Gastrocnemius medialis (tissue), 4 donors: ENCODE measurements at regions not wholly inside any gene's neighbourhood (a gene's known extent, or its start where the extent isn't known, plus 50 kb on each side); places are given as distances from the start of the nearest gene placed in this dataset.

ENCODE experiments used
- ATAC-seq, 2 donors: fragments of 150-250 bp; one replicate each; pipeline ENCODE4 v1.9.1; 2016
- DNase-seq, 2 donors: peaks; one replicate each; pipeline ENCODE4 v3.0.0-alpha.2; 2019
- H3K27ac ChIP-seq, 4 donors: fragments of 200-600 bp; sonication (generic); 1 replicate in 1 of 4; 2 replicates in 3 of 4; pipeline ENCODE4 v1.5.1; 2016 to 2018; ENCODE audit warnings: mild to moderate bottlenecking in 2 of 4, moderate library complexity in 1 of 4
- H3K27me3 ChIP-seq, 3 donors: fragments of 200-600 bp; sonication (generic) in 2 of 3; 1 replicate in 1 of 3; 2 replicates in 2 of 3; pipeline versions ENCODE4 v1.5.1 to v1.6.0; 2016 to 2019; ENCODE audit warnings: mild to moderate bottlenecking in 1 of 3, moderate library complexity in 1 of 3
- H3K36me3 ChIP-seq, 2 donors: fragments of 200-600 bp; sonication (generic) in 1 of 2; one replicate each; pipeline ENCODE4 v1.5.1; 2017 to 2018
- H3K4me1 ChIP-seq, 2 donors: fragments of 200-600 bp; sonication (generic) in 1 of 2; one replicate each; pipeline ENCODE4 v1.5.1; 2016 to 2017; ENCODE audit warnings: mild to moderate bottlenecking in 2 of 2
- H3K4me3 ChIP-seq, 4 donors: fragments of 200-600 bp; sonication (generic) in 3 of 4; 1 replicate in 1 of 4; 2 replicates in 3 of 4; pipeline ENCODE4 v1.5.1; 2016 to 2019; ENCODE audit warnings: mild to moderate bottlenecking in 2 of 4
- H3K9me3 ChIP-seq, 3 donors: fragments of 200-600 bp; sonication (generic) in 2 of 3; 1 replicate in 1 of 3; 2 replicates in 2 of 3; pipeline ENCODE4 v1.5.1; 2016 to 2019
- POLR2A ChIP-seq, 2 donors: fragments of 450-650 bp; IDR thresholded peaks; one replicate each; pipeline ENCODE4 v1.6.1; 2017; ENCODE audit warnings: antibody characterized with exemption in 2 of 2, mild to moderate bottlenecking in 2 of 2, moderate library complexity in 2 of 2
- in situ Hi-C, 4 donors: fragments of 200-750 bp; cut with MboI; loops; one replicate each; pipeline versions ENCODE4 v1.15.0 to v1.8.0; 2017; ENCODE audit warnings: low sequenced_read_pairs in 4 of 4
- intact Hi-C: fragments of 100-400 bp; cut with DNase I; formaldehyde crosslinking; loops from one replicate; pipeline ENCODE4 v1.15.1; 2023; ENCODE audit warnings: low total_unique reads
- TF ChIP-seq, protein P1 (sequence below), 5 experiments: fragments of 450-650 bp in 3 of 5; fragments of 200-600 bp in 2 of 5; sonication (generic) in 2 of 5; IDR thresholded peaks in 4 of 5; conservative IDR thresholded peaks in 1 of 5; 1 replicate in 4 of 5; 2 replicates in 1 of 5; pipeline ENCODE4 v1.5.1; 2016 to 2019; ENCODE audit warnings: antibody characterized with exemption in 5 of 5, mild to moderate bottlenecking in 3 of 5, moderate library complexity in 3 of 5

DNA sequence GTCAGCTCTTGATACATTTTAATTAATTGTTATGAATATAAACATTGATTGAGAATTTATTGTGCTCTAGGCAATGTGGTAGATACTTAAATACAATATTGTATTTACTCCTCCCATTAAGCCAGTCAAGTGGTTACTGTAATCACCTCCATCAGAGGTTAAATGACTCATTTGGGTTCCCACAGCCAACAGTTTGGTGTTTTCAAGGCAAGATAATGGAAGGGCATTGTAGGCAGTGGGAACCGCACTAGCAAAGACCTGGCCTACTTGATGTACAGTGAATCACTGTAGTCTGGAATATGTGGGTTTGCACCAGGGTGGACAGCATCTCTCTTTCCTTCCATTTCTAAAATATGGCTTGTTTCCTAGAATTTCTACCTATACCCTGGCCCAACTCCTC lies 127.4 kb downstream of the EDEM1 start:
- Histone ChIP-seq H3K36me3 (no peaks in the 10 kb centered on the region), H3K27me3 (no peaks in the 10 kb centered on the region), H3K4me1 (no peaks in the 10 kb centered on the region), H3K9me3 (no peaks in the 10 kb centered on the region), H3K27ac (no peak overlapping the region), H3K4me3 (no peak overlapping the region)
- ATAC-seq: no peak
- intact Hi-C loops: no loop called here
- in situ Hi-C loops: no loop called here
- DNase-seq: no peak
- TF ChIP-seq, protein P1, sequence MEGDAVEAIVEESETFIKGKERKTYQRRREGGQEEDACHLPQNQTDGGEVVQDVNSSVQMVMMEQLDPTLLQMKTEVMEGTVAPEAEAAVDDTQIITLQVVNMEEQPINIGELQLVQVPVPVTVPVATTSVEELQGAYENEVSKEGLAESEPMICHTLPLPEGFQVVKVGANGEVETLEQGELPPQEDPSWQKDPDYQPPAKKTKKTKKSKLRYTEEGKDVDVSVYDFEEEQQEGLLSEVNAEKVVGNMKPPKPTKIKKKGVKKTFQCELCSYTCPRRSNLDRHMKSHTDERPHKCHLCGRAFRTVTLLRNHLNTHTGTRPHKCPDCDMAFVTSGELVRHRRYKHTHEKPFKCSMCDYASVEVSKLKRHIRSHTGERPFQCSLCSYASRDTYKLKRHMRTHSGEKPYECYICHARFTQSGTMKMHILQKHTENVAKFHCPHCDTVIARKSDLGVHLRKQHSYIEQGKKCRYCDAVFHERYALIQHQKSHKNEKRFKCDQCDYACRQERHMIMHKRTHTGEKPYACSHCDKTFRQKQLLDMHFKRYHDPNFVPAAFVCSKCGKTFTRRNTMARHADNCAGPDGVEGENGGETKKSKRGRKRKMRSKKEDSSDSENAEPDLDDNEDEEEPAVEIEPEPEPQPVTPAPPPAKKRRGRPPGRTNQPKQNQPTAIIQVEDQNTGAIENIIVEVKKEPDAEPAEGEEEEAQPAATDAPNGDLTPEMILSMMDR (IDR thresholded peaks at IDR 0.05 in 4 of 5, conservative IDR thresholded peaks at IDR 0.05 in 1 of 5): no peak
- TF ChIP-seq POLR2A (IDR thresholded peaks at IDR 0.05): no peak

DNA sequence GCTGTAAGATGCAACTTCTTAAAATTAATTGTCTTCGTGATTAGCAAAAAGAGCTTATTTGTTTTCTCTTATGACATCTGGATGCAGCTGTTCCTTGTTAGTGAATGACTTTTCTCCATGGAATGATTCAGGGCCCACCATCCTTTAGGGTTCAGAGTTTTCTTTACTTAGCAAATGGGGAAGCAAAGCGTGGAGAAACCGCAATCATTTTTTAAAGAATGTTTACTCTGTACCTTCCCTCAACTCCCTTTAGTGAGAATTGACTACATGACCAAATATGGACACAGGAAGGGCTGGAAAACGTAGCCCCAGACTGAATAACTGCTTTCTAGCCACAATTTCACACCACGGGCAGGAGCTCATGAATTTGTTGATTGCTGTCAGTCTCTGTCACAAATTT lies 130.1 kb downstream of the EDEM1 start:
- no peak for ATAC-seq
- no peaks in the 10 kb centered on the region for H3K27me3 ChIP-seq
- H3K4me3 ChIP-seq: no peak overlapping the region
- in situ Hi-C loops (no loop called here), intact Hi-C loops (no loop called here)
- no peak overlapping the region for H3K27ac ChIP-seq
- H3K4me1 ChIP-seq: no peaks in the 10 kb centered on the region
- no peaks in the 10 kb centered on the region for H3K9me3 ChIP-seq
- H3K36me3 ChIP-seq: no peaks in the 10 kb centered on the region
- DNase-seq: no peak
- TF ChIP-seq, protein P1 (IDR thresholded peaks at IDR 0.05 in 4 of 5, conservative IDR thresholded peaks at IDR 0.05 in 1 of 5): no peak
- no peak for TF ChIP-seq POLR2A (IDR thresholded peaks at IDR 0.05)

GRCh38 chr3:5319454-5319853 lies 131.9 kb downstream of the EDEM1 start:
- ATAC-seq (no peak), DNase-seq (no peak)
- Histone ChIP-seq H3K27me3 (no peaks in the 10 kb centered on the region), H3K27ac (no peak overlapping the region), H3K4me1 (no peaks in the 10 kb centered on the region), H3K4me3 (no peak overlapping the region), H3K9me3 (no peaks in the 10 kb centered on the region), H3K36me3 (no peaks in the 10 kb centered on the region)
- in situ Hi-C loops (no loop called here), intact Hi-C loops (no loop called here)
- no peak for TF ChIP-seq POLR2A (IDR thresholded peaks at IDR 0.05)
- TF ChIP-seq, protein P1 (IDR thresholded peaks at IDR 0.05 in 4 of 5, conservative IDR thresholded peaks at IDR 0.05 in 1 of 5): no peak

DNA sequence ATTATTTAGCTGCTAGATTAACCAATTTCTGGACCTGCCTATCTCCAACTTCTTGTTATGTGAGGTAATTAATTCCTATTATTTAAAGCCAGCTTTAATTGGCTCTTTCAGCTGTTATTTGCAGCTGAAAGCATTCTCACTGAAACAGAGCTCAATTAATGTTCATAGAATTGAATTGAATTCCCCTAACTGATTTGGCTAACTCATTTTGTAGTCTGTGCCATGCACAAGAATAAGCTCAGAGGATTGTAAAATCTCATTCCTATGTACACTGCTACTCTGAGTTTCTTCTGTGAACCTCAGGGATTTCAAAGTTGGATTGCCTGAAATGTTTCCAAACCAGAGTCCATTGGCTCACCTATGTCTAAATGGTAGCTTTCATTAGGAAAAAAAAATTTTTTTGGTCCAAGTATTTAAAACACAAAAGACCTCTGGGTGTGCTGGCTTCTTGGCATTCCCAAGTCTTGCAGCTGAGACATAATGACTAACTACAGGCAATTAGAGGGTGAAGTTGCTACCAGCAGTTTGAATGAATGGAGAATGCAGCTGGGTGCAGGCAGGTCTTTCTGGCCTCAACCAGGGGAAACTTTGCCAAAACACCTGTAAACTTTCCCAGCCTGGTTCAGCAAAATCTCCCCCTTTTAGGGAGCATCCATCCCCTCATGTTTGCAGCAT lies 134.3 kb downstream of the EDEM1 start:
- in situ Hi-C loops: no loop called here
- ATAC-seq: no peak

More for the DNA sequence above, 134.3 kb downstream of the EDEM1 start:
- Histone ChIP-seq H3K27me3 (no peaks in the 10 kb centered on the region), H3K27ac (no peak overlapping the region), H3K36me3 (no peaks in the 10 kb centered on the region), H3K4me1 (no peaks in the 10 kb centered on the region), H3K9me3 (no peaks in the 10 kb centered on the region), H3K4me3 (no peak overlapping the region)
- DNase-seq: no peak
- TF ChIP-seq, protein P1 (IDR thresholded peaks at IDR 0.05 in 4 of 5, conservative IDR thresholded peaks at IDR 0.05 in 1 of 5): no peak
- TF ChIP-seq POLR2A (IDR thresholded peaks at IDR 0.05): no peak
- intact Hi-C loops: no loop called here
